MM.1S (cell line): ENCODE measurements at regions not wholly inside any gene's neighbourhood (a gene's known extent, or its start where the extent isn't known, plus 50 kb on each side); places are given as distances from the start of the nearest gene placed in this dataset.

Experiments used
- DNase-seq: peaks from one replicate; pipeline ENCODE4 v3.0.0-alpha.2; 2015
- H2AFZ ChIP-seq: fragments of 300-600 bp; sonication (generic); 2 replicates; pipeline ENCODE4 v1.6.0; 2016; ENCODE audit warnings: antibody characterized with exemption, low read length
- H3F3A ChIP-seq: fragments of 300-600 bp; sonication (generic); 2 replicates; pipeline ENCODE4 v1.6.1; 2016; ENCODE audit warnings: mild to moderate bottlenecking, antibody characterized with exemption, low read length, moderate library complexity, mixed read lengths; ENCODE audit not compliant: insufficient read depth
- H3K27ac ChIP-seq: fragments of 300-600 bp; sonication (generic); 2 replicates; pipeline ENCODE4 v1.5.1; 2016; ENCODE audit warnings: mild to moderate bottlenecking, low read length
- H3K27me3 ChIP-seq: fragments of 300-600 bp; sonication (generic); replicated peaks from 2 replicates; pipeline ENCODE4 v1.6.0; 2016; ENCODE audit warnings: low read length; ENCODE audit not compliant: insufficient read depth
- H3K36me3 ChIP-seq: fragments of 300-600 bp; sonication (generic); replicated peaks from 2 replicates; pipeline ENCODE4 v1.6.1; 2016; ENCODE audit warnings: mild to moderate bottlenecking, low read length, mixed read lengths; ENCODE audit not compliant: insufficient read depth
- H3K4me1 ChIP-seq: fragments of 300-600 bp; sonication (generic); 2 replicates; pipeline ENCODE4 v1.6.1; 2016; ENCODE audit warnings: low read length, mixed read lengths
- H3K4me2 ChIP-seq: fragments of 300-600 bp; sonication (generic); 2 replicates; pipeline ENCODE4 v1.6.0; 2016; ENCODE audit warnings: low read depth, low read length
- H3K4me3 ChIP-seq: fragments of 300-600 bp; sonication (generic); 2 replicates; pipeline ENCODE4 v1.5.1; 2016; ENCODE audit warnings: low read length, mixed read lengths
- H3K79me2 ChIP-seq: fragments of 300-600 bp; sonication (generic); 2 replicates; pipeline ENCODE4 v1.6.1; 2016; ENCODE audit warnings: mixed run types, low read length, mixed read lengths
- H3K9ac ChIP-seq: fragments of 300-600 bp; sonication (generic); 2 replicates; pipeline ENCODE4 v1.6.1; 2016; ENCODE audit warnings: low read length, mixed read lengths
- H3K9me2 ChIP-seq: fragments of 300-600 bp; sonication (generic); replicated peaks from 2 replicates; pipeline ENCODE4 v1.6.1; 2016; ENCODE audit warnings: mild to moderate bottlenecking, low read length, mixed read lengths; ENCODE audit not compliant: insufficient read depth
- H3K9me3 ChIP-seq: fragments of 300-600 bp; sonication (generic); replicated peaks from 2 replicates; pipeline ENCODE4 v1.6.1; 2016; ENCODE audit warnings: mild to moderate bottlenecking, low read length, mixed read lengths; ENCODE audit not compliant: insufficient read depth
- H4K20me1 ChIP-seq: fragments of 300-600 bp; sonication (generic); 2 replicates; pipeline ENCODE4 v1.6.1; 2016; ENCODE audit warnings: mild to moderate bottlenecking, low read length, moderate library complexity, mixed read lengths; ENCODE audit not compliant: insufficient read depth
- CTCF ChIP-seq: fragments of 300-600 bp; sonication (generic); IDR thresholded peaks from 2 replicates; pipeline ENCODE4 v1.5.1; 2016; ENCODE audit warnings: antibody characterized with exemption, low read length, mixed read lengths
- EZH2 ChIP-seq: fragments of 300-600 bp; sonication (generic); optimal IDR thresholded peaks from 2 replicates; pipeline ENCODE3; 2017; ENCODE audit warnings: low read depth, mild to moderate bottlenecking, antibody characterized with exemption, low read length, mixed read lengths
- EZH2phosphoT487 ChIP-seq: fragments of 300-600 bp; sonication (generic); IDR thresholded peaks from 2 replicates; pipeline ENCODE4 v1.6.1; 2018; ENCODE audit warnings: antibody characterized with exemption, low read length

GRCh38 chr10:52999681-53000080 lies 227.1 kb upstream of the MBL2 start:
- no peaks in the 10 kb centered on the region for H3K4me1 ChIP-seq
- no peak overlapping the region for H2AFZ ChIP-seq
- no peak for DNase-seq
- no peak for TF ChIP-seq EZH2
- no peak for TF ChIP-seq CTCF
- H3K9me2 ChIP-seq, result no peaks in the 10 kb centered on the region
- no peaks in the 10 kb centered on the region for H3F3A ChIP-seq
- no peak overlapping the region for H3K9ac ChIP-seq
- H3K4me2 ChIP-seq, result no peak overlapping the region
- H3K27ac ChIP-seq, result no peak overlapping the region
- H3K27me3 ChIP-seq, result no peaks in the 10 kb centered on the region
- no peaks in the 10 kb centered on the region for H3K36me3 ChIP-seq
- no peaks in the 10 kb centered on the region for H3K9me3 ChIP-seq
- H3K4me3 ChIP-seq, result no peak overlapping the region
- no peaks in the 10 kb centered on the region for H3K79me2 ChIP-seq
- no peaks in the 10 kb centered on the region for H4K20me1 ChIP-seq

DNA sequence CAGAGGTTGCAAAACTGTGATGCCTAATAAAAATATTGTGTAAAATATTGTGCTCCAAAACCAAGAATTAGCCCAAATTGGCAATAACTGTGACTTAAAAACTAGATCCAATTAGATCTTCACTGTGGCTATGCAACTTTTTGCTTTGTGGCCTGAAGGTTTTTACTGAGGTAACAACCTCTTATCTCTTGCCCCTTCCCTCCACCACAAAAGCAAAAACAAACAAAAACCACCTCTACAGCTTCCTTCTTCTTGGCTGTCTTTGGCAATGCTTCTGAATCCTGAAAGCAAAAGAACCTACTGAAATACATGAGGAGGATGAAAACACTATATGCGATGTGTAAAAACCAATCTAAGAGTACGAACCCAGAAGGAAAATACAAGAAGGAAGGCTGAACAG lies 226.7 kb upstream of the MBL2 start:
- no peaks in the 10 kb centered on the region for H3K79me2 ChIP-seq
- H3K9ac ChIP-seq, result no peak overlapping the region
- no peak overlapping the region for H3K27ac ChIP-seq
- no peaks in the 10 kb centered on the region for H3K9me2 ChIP-seq
- H2AFZ ChIP-seq, result no peak overlapping the region
- TF ChIP-seq CTCF (no peak), EZH2phosphoT487 (no peak), EZH2 (no peak)
- no peak for DNase-seq
- no peaks in the 10 kb centered on the region for H3K27me3 ChIP-seq
- H3F3A ChIP-seq, result no peaks in the 10 kb centered on the region
- no peak overlapping the region for H3K4me3 ChIP-seq
- H3K4me1 ChIP-seq, result no peaks in the 10 kb centered on the region
- H4K20me1 ChIP-seq, result no peaks in the 10 kb centered on the region
- H3K9me3 ChIP-seq, result no peaks in the 10 kb centered on the region
- no peak overlapping the region for H3K4me2 ChIP-seq
- H3K36me3 ChIP-seq, result no peaks in the 10 kb centered on the region

DNA sequence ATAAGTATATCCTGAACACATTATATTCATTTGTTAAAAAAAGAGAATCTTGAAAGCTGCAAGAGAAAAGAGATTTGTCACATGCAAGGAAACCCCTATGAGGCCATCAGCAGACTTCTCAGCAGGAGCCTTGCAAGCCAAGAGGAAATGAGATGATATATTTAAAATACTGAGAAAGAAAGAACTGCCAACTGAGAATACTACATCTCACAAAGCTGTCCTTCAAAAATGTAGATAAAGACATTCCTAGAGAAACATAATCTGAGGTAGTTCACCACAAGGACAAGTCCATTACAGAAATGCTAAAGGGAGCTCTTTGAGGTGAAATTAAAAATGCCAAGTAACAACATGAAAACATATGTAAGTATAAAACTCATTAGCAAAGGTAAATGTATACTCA lies 224.4 kb upstream of the MBL2 start:
- TF ChIP-seq EZH2phosphoT487 (no peak), EZH2 (no peak), CTCF (no peak)
- Histone ChIP-seq H3K9ac (no peak overlapping the region), H3K79me2 (no peaks in the 10 kb centered on the region), H3K4me2 (no peak overlapping the region), H3K4me1 (no peaks in the 10 kb centered on the region), H3K27ac (no peak overlapping the region), H3K9me3 (no peaks in the 10 kb centered on the region), H3K36me3 (no peaks in the 10 kb centered on the region), H3K27me3 (no peaks in the 10 kb centered on the region), H3K4me3 (no peak overlapping the region), H3K9me2 (no peaks in the 10 kb centered on the region), H3F3A (no peaks in the 10 kb centered on the region), H2AFZ (no peak overlapping the region), H4K20me1 (no peaks in the 10 kb centered on the region)
- no peak for DNase-seq
